ENCODE measurements at regions not wholly inside any gene's neighbourhood (a gene's known extent, or its start where the extent isn't known, plus 50 kb on each side); places are given as distances from the start of the nearest gene placed in this dataset.

DNA sequence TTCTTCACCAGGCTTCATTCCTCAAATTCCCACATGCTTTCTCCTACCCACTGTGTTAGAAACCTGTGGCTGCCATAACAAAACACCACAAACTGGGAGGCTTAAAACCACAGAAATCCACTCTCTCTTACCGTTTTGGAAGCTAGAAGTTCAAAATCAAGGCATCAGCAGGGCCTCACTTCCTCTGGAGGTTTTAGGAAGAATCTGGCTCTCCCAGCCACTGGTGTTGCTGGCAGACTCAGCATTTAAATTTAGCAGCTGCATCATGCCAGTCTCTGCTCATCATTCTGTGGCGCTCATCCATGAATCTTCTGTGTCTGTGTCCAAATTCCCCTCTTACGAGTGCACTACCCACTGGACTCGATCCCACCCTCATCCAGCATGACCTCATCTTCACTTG is 248.5 kb downstream of the ZNF516 start (continued):
- TF ChIP-seq, protein P1, sequence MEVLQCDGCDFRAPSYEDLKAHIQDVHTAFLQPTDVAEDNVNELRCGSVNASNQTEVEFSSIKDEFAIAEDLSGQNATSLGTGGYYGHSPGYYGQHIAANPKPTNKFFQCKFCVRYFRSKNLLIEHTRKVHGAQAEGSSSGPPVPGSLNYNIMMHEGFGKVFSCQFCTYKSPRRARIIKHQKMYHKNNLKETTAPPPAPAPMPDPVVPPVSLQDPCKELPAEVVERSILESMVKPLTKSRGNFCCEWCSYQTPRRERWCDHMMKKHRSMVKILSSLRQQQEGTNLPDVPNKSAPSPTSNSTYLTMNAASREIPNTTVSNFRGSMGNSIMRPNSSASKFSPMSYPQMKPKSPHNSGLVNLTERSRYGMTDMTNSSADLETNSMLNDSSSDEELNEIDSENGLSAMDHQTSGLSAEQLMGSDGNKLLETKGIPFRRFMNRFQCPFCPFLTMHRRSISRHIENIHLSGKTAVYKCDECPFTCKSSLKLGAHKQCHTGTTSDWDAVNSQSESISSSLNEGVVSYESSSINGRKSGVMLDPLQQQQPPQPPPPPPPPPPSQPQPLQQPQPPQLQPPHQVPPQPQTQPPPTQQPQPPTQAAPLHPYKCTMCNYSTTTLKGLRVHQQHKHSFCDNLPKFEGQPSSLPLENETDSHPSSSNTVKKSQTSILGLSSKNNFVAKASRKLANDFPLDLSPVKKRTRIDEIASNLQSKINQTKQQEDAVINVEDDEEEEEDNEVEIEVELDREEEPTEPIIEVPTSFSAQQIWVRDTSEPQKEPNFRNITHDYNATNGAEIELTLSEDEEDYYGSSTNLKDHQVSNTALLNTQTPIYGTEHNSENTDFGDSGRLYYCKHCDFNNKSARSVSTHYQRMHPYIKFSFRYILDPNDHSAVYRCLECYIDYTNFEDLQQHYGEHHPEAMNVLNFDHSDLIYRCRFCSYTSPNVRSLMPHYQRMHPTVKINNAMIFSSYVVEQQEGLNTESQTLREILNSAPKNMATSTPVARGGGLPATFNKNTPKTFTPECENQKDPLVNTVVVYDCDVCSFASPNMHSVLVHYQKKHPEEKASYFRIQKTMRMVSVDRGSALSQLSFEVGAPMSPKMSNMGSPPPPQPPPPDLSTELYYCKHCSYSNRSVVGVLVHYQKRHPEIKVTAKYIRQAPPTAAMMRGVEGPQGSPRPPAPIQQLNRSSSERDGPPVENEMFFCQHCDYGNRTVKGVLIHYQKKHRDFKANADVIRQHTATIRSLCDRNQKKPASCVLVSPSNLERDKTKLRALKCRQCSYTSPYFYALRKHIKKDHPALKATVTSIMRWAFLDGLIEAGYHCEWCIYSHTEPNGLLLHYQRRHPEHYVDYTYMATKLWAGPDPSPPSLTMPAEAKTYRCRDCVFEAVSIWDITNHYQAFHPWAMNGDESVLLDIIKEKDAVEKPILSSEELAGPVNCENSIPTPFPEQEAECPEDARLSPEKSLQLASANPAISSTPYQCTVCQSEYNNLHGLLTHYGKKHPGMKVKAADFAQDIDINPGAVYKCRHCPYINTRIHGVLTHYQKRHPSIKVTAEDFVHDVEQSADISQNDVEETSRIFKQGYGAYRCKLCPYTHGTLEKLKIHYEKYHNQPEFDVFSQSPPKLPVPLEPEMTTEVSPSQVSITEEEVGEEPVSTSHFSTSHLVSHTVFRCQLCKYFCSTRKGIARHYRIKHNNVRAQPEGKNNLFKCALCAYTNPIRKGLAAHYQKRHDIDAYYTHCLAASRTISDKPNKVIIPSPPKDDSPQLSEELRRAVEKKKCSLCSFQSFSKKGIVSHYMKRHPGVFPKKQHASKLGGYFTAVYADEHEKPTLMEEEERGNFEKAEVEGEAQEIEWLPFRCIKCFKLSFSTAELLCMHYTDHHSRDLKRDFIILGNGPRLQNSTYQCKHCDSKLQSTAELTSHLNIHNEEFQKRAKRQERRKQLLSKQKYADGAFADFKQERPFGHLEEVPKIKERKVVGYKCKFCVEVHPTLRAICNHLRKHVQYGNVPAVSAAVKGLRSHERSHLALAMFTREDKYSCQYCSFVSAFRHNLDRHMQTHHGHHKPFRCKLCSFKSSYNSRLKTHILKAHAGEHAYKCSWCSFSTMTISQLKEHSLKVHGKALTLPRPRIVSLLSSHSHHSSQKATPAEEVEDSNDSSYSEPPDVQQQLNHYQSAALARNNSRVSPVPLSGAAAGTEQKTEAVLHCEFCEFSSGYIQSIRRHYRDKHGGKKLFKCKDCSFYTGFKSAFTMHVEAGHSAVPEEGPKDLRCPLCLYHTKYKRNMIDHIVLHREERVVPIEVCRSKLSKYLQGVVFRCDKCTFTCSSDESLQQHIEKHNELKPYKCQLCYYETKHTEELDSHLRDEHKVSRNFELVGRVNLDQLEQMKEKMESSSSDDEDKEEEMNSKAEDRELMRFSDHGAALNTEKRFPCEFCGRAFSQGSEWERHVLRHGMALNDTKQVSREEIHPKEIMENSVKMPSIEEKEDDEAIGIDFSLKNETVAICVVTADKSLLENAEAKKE (CRISPR knock-in tag; IDR thresholded peaks at IDR 0.05) = no peak
- TF ChIP-seq, protein P2, sequence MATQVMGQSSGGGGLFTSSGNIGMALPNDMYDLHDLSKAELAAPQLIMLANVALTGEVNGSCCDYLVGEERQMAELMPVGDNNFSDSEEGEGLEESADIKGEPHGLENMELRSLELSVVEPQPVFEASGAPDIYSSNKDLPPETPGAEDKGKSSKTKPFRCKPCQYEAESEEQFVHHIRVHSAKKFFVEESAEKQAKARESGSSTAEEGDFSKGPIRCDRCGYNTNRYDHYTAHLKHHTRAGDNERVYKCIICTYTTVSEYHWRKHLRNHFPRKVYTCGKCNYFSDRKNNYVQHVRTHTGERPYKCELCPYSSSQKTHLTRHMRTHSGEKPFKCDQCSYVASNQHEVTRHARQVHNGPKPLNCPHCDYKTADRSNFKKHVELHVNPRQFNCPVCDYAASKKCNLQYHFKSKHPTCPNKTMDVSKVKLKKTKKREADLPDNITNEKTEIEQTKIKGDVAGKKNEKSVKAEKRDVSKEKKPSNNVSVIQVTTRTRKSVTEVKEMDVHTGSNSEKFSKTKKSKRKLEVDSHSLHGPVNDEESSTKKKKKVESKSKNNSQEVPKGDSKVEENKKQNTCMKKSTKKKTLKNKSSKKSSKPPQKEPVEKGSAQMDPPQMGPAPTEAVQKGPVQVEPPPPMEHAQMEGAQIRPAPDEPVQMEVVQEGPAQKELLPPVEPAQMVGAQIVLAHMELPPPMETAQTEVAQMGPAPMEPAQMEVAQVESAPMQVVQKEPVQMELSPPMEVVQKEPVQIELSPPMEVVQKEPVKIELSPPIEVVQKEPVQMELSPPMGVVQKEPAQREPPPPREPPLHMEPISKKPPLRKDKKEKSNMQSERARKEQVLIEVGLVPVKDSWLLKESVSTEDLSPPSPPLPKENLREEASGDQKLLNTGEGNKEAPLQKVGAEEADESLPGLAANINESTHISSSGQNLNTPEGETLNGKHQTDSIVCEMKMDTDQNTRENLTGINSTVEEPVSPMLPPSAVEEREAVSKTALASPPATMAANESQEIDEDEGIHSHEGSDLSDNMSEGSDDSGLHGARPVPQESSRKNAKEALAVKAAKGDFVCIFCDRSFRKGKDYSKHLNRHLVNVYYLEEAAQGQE (IDR thresholded peaks at IDR 0.05; ENCODE audit: unreplicated experiment) = no peak
- no peak for TF ChIP-seq JUNB (IDR thresholded peaks at IDR 0.05; ENCODE audit: unreplicated experiment)
- TF ChIP-seq EZH2 (IDR thresholded peaks at IDR 0.05; ENCODE audit: low read depth, unreplicated experiment) = no peak
- TF ChIP-seq ZNF331 (CRISPR knock-in tag; IDR thresholded peaks at IDR 0.05; ENCODE audit: low read depth) = no peak

DNA sequence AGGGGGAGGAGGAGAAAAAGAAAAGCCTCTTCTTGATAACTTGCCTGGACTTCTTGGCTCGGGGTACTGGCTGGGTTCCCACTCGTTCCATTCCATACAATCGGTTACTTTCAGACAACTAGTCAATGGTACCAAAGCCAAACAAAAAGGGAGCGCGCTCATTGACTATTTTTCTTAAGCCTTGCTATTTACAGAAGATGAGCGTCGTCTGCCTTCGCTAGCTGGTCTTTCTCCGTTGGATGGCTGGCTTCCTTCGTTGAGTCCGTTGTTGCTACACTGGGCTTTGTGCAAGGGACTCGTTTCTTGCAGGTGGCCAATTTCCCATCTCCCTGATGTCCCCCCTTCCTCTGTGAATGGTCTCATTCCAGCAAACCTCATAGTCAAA is 260.4 kb downstream of the ZNF516 start:
- H3K4me2 ChIP-seq = no peak overlapping the region
- no peaks in the 10 kb centered on the region for H3F3A ChIP-seq (replicated peaks; ENCODE audit: low read depth)
- no peak overlapping the region for H2AFZ ChIP-seq
- H3K27ac ChIP-seq (ENCODE audit: low read depth) = no peak overlapping the region
- H3K27ac Mint-ChIP-seq = no peak overlapping the region
- H3K27me3 ChIP-seq (ENCODE audit: insufficient read depth) = no peaks in the 10 kb centered on the region
- no peaks in the 10 kb centered on the region for H3K79me2 ChIP-seq (replicated peaks; ENCODE audit: insufficient read depth)
- H3K4me3 ChIP-seq = no peak overlapping the region
- H3K9me3 Mint-ChIP-seq = peaks cover 19% of the 10 kb centered on the region
- ATAC-seq = no peak
- peaks cover 7% of the 10 kb centered on the region; the same call in 1 of the 2 replicates for H3K9me2 ChIP-seq (ENCODE audit: insufficient read depth)
- no peaks in the 10 kb centered on the region for H3K36me3 ChIP-seq (ENCODE audit: insufficient read depth)
- H3K4me3 Mint-ChIP-seq = no peak overlapping the region
- peaks cover 2% of the 10 kb centered on the region for H3K27me3 Mint-ChIP-seq (ENCODE audit: insufficient read depth, low read depth, poor library complexity)
- no peaks in the 10 kb centered on the region for H3K4me1 ChIP-seq (ENCODE audit: insufficient read depth)
- DNase-seq (ENCODE audit: low spot score) = no peak
- H4K20me1 ChIP-seq (replicated peaks; ENCODE audit: insufficient read depth) = no peaks in the 10 kb centered on the region
- peaks cover 5% of the 10 kb centered on the region; the same call in 2 of the 3 replicates for H3K4me1 Mint-ChIP-seq
- peaks cover 11% of the 10 kb centered on the region; the same call in 2 of the 3 replicates for H3K36me3 Mint-ChIP-seq (ENCODE audit: low read depth)
- TF ChIP-seq, protein P2 (IDR thresholded peaks at IDR 0.05; ENCODE audit: unreplicated experiment) = no peak
- TF ChIP-seq, protein P3, sequence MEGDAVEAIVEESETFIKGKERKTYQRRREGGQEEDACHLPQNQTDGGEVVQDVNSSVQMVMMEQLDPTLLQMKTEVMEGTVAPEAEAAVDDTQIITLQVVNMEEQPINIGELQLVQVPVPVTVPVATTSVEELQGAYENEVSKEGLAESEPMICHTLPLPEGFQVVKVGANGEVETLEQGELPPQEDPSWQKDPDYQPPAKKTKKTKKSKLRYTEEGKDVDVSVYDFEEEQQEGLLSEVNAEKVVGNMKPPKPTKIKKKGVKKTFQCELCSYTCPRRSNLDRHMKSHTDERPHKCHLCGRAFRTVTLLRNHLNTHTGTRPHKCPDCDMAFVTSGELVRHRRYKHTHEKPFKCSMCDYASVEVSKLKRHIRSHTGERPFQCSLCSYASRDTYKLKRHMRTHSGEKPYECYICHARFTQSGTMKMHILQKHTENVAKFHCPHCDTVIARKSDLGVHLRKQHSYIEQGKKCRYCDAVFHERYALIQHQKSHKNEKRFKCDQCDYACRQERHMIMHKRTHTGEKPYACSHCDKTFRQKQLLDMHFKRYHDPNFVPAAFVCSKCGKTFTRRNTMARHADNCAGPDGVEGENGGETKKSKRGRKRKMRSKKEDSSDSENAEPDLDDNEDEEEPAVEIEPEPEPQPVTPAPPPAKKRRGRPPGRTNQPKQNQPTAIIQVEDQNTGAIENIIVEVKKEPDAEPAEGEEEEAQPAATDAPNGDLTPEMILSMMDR (conservative IDR thresholded peaks at IDR 0.05; ENCODE audit: low read depth in 2 of 2) = no peak
- TF ChIP-seq POLR2AphosphoS5 (IDR thresholded peaks at IDR 0.05; ENCODE audit: low read depth) = no peak
- no peak for TF ChIP-seq JUNB (IDR thresholded peaks at IDR 0.05; ENCODE audit: unreplicated experiment)

All from GM23338 (cell line).